Right ventricle myocardium superior (tissue), 1 donor: ENCODE measurements at regions not wholly inside any gene's neighbourhood (a gene's known extent, or its start where the extent isn't known, plus 50 kb on each side); places are given as distances from the start of the nearest gene placed in this dataset.

Experiments used
- ATAC-seq: fragments of 200-7000 bp; cut with Tn5 transposase; one replicate; pipeline ENCODE4 v1.9.1; 2020; ENCODE audit warnings: mild to moderate bottlenecking; ENCODE audit not compliant: poor library complexity
- DNase-seq: peaks from one replicate; pipeline ENCODE4 v3.0.0-alpha.2; 2020
- intact Hi-C: fragments of 100-400 bp; cut with DNase I; formaldehyde crosslinking; loops from one replicate; pipeline ENCODE4 v1.11.2; 2022
- donor health status: DM: no; HTN: yes; CAD: no; lungs with severe emphysema.

GRCh38 chr20:50242548-50242862 lies 51.9 kb downstream of the CEBPB start:
- intact Hi-C loops = no loop called here
- ATAC-seq (no peak), DNase-seq (no peak)

- intact Hi-C loops = no loop called here
- DNase-seq (no peak), ATAC-seq (no peak)
Observed at GRCh38 chr20:50242863-50243609, 52.4 kb downstream of the CEBPB start.

GRCh38 chr20:50243610-50244351 lies 53.2 kb downstream of the CEBPB start:
- DNase-seq = no peak
- intact Hi-C loops = no loop called here
- ATAC-seq = no peak

- ATAC-seq (no peak), DNase-seq (no peak)
- intact Hi-C loops = no loop called here
Observed at GRCh38 chr20:50244352-50245149, 53.9 kb downstream of the CEBPB start.

- ATAC-seq (no peak), DNase-seq (no peak)
- intact Hi-C loops = no loop called here
Observed at GRCh38 chr20:50245498-50246366, 55.1 kb downstream of the CEBPB start.

- intact Hi-C loops = no loop called here
- DNase-seq = no peak
Observed at GRCh38 chr20:50246367-50247195, 56.0 kb downstream of the CEBPB start.

GRCh38 chr20:50247196-50248094 lies 56.8 kb downstream of the CEBPB start:
- DNase-seq = peak; percentile 24
- intact Hi-C loops = no loop called here
- no peak for ATAC-seq

More at GRCh38 chr20:50246367-50247195, 56.0 kb downstream of the CEBPB start:
- no peak for ATAC-seq

- intact Hi-C loops = no loop called here
- no peak for ATAC-seq
- DNase-seq = peak; percentile 37
Observed at GRCh38 chr20:50248104-50248641, 57.5 kb downstream of the CEBPB start.

- peak; percentile 20 for DNase-seq
- no peak for ATAC-seq
- intact Hi-C loops = no loop called here
Observed at GRCh38 chr20:50249447-50250388, 59.1 kb downstream of the CEBPB start.

GRCh38 chr20:50250679-50251382 lies 60.2 kb downstream of the CEBPB start:
- ATAC-seq (no peak), DNase-seq (peak; percentile 37)
- intact Hi-C loops = no loop called here

GRCh38 chr20:50251383-50251748 lies 60.7 kb downstream of the CEBPB start:
- intact Hi-C loops = no loop called here
- DNase-seq = no peak
- no peak for ATAC-seq

- intact Hi-C loops = no loop called here
- peak; percentile 2 for DNase-seq
Observed at GRCh38 chr20:50251992-50252511, 61.4 kb downstream of the CEBPB start.

GRCh38 chr20:50252701-50253100 lies 62.1 kb downstream of the CEBPB start:
- DNase-seq (peak; percentile 17), ATAC-seq (no peak)
- intact Hi-C loops = no loop called here

More at GRCh38 chr20:50251992-50252511, 61.4 kb downstream of the CEBPB start:
- no peak for ATAC-seq

GRCh38 chr20:50253101-50253500 lies 62.5 kb downstream of the CEBPB start:
- DNase-seq (peak; percentile 2), ATAC-seq (no peak)
- intact Hi-C loops = no loop called here
